HEK293T (cell line): ENCODE measurements at regions not wholly inside any gene's neighbourhood (a gene's known extent, or its start where the extent isn't known, plus 50 kb on each side); places are given as distances from the start of the nearest gene placed in this dataset.
"Not testable (repeated sequence)": the region's sequence is repeated elsewhere in the genome, so short reads cannot be mapped to it uniquely, and the experiment has no call there.

Experiments used
- BHLHE40 ChIP-seq: fragments of 450-650 bp; IDR thresholded peaks from 2 replicates; pipeline ENCODE4 v1.6.1; 2016; ENCODE audit warnings: mild to moderate bottlenecking, moderate library complexity, borderline replicate concordance
- ELF4 ChIP-seq: fragments of 450-650 bp; IDR thresholded peaks from 2 replicates; pipeline ENCODE4 v1.6.1; 2017; ENCODE audit warnings: antibody characterized with exemption
- FOXM1 ChIP-seq: fragments of 450-650 bp; IDR thresholded peaks from 2 replicates; pipeline ENCODE4 v1.6.1; 2017; ENCODE audit warnings: mild to moderate bottlenecking, borderline replicate concordance
- L3MBTL2 ChIP-seq: fragments of 450-650 bp; conservative IDR thresholded peaks from 2 replicates; pipeline ENCODE4 v1.6.1; 2016; ENCODE audit warnings: mild to moderate bottlenecking
- NFRKB ChIP-seq: fragments of 450-650 bp; IDR thresholded peaks from 2 replicates; pipeline ENCODE4 v1.6.1; 2016; ENCODE audit warnings: mild to moderate bottlenecking, moderate library complexity
- SP1 ChIP-seq: fragments of 450-650 bp; IDR thresholded peaks from 2 replicates; pipeline ENCODE4 v1.6.1; 2017
- TARDBP ChIP-seq: fragments of 450-650 bp; IDR thresholded peaks from 2 replicates; pipeline ENCODE4 v1.6.1; 2016
- ZNF384 ChIP-seq: fragments of 450-650 bp; IDR thresholded peaks from 2 replicates; pipeline ENCODE4 v1.6.1; 2016

- not testable (repeated sequence) for TF ChIP-seq NFRKB, SP1, FOXM1, L3MBTL2, ELF4, TARDBP, BHLHE40, ZNF384
These were observed 585.9 kb upstream of the HS3ST5 start for GRCh38 chr6:114928731-114929130.
